Activated naive CD4-positive, alpha-beta T cell treated with Interleukin-2 at 50 U/mL for 16 hours (primary cell): ENCODE measurements at regions not wholly inside any gene's neighbourhood (a gene's known extent, or its start where the extent isn't known, plus 50 kb on each side); places are given as distances from the start of the nearest gene placed in this dataset.
"Not testable (repeated sequence)": the region's sequence is repeated elsewhere in the genome, so short reads cannot be mapped to it uniquely, and the experiment has no call there.

Experiments
- DNase-seq: peaks from one replicate; pipeline ENCODE4 v3.0.0-alpha.2; 2020

- DNase-seq, result no peak
These were observed 211.0 kb downstream of the CYRIA start for GRCh38 chr2:16454621-16455020.

GRCh38 chr2:16452123-16452522 lies 213.5 kb downstream of the CYRIA start:
- no peak for DNase-seq

- DNase-seq, result no peak
These were observed 218.9 kb downstream of the CYRIA start for GRCh38 chr2:16446706-16447105.

- no peak for DNase-seq
These were observed 222.7 kb downstream of the CYRIA start for GRCh38 chr2:16442971-16443370.

- no peak for DNase-seq
These were observed 224.2 kb downstream of the CYRIA start for GRCh38 chr2:16441431-16441830.

- no peak for DNase-seq
These were observed 224.7 kb downstream of the CYRIA start for GRCh38 chr2:16440898-16441297.

- no peak for DNase-seq
These were observed 226.9 kb downstream of the CYRIA start for GRCh38 chr2:16438613-16439321.

- DNase-seq, result no peak
These were observed 228.4 kb downstream of the CYRIA start for GRCh38 chr2:16437189-16437588.

GRCh38 chr2:16434393-16434792 lies 231.2 kb downstream of the CYRIA start:
- no peak for DNase-seq

GRCh38 chr2:16430846-16431245 lies 234.8 kb downstream of the CYRIA start:
- DNase-seq, result no peak

GRCh38 chr2:16429431-16430145 lies 236.0 kb downstream of the CYRIA start:
- no peak for DNase-seq

- DNase-seq, result no peak
These were observed 236.6 kb downstream of the CYRIA start for GRCh38 chr2:16429002-16429401.

- no peak for DNase-seq
These were observed 239.9 kb downstream of the CYRIA start for GRCh38 chr2:16425462-16426336.

- no peak for DNase-seq
These were observed 245.2 kb downstream of the CYRIA start for GRCh38 chr2:16420421-16420820.

- no peak for DNase-seq
These were observed 247.9 kb downstream of the CYRIA start for GRCh38 chr2:16417726-16418125.

- no peak for DNase-seq
These were observed 249.0 kb downstream of the CYRIA start for GRCh38 chr2:16416651-16417050.

- DNase-seq, result not testable (repeated sequence)
These were observed 249.8 kb downstream of the CYRIA start for GRCh38 chr2:16415861-16416260.

GRCh38 chr2:16413947-16414346 lies 251.7 kb downstream of the CYRIA start:
- DNase-seq, result no peak

GRCh38 chr2:16413285-16413684 lies 252.3 kb downstream of the CYRIA start:
- no peak for DNase-seq

- DNase-seq, result no peak
These were observed 253.2 kb downstream of the CYRIA start for GRCh38 chr2:16412321-16413030.

- no peak for DNase-seq
These were observed 253.8 kb downstream of the CYRIA start for GRCh38 chr2:16411788-16412187.

GRCh38 chr2:16409849-16410248 lies 255.8 kb downstream of the CYRIA start:
- DNase-seq, result no peak

GRCh38 chr2:16409006-16409390 lies 256.6 kb downstream of the CYRIA start:
- DNase-seq, result no peak
